DOHH2 (cell line): ENCODE measurements at regions not wholly inside any gene's neighbourhood (a gene's known extent, or its start where the extent isn't known, plus 50 kb on each side); places are given as distances from the start of the nearest gene placed in this dataset.

Experiments used
- H3F3A ChIP-seq: fragments of 200-600 bp; sonication (generic), shearing (Covaris generic); 2 replicates; pipeline ENCODE4 v1.6.0; 2016; ENCODE audit warnings: antibody characterized with exemption, mild to moderate bottlenecking; ENCODE audit not compliant: control insufficient read depth, insufficient read depth
- H3K27ac ChIP-seq: fragments of 200-600 bp; sonication (generic); 2 replicates; pipeline ENCODE4 v1.5.1; 2014; ENCODE audit warnings: low read depth, mild to moderate bottlenecking, low read length, moderate library complexity
- H3K27me3 ChIP-seq: fragments of 200-600 bp; sonication (generic); 2 replicates; pipeline ENCODE4 v1.6.1; 2014; ENCODE audit warnings: mild to moderate bottlenecking, low read length, mixed read lengths; ENCODE audit not compliant: control insufficient read depth
- H3K36me3 ChIP-seq: fragments of 200-600 bp; sonication (generic); 2 replicates; pipeline ENCODE4 v1.6.1; 2014; ENCODE audit warnings: mild to moderate bottlenecking, low read length, moderate library complexity, mixed read lengths; ENCODE audit not compliant: control insufficient read depth
- H3K4me1 ChIP-seq: fragments of 200-600 bp; sonication (generic); 2 replicates; pipeline ENCODE4 v1.6.1; 2014; ENCODE audit warnings: mild to moderate bottlenecking, low read length, mixed read lengths; ENCODE audit not compliant: control insufficient read depth
- H3K4me2 ChIP-seq: fragments of 200-600 bp; sonication (generic); 2 replicates; pipeline ENCODE4 v1.6.0; 2014; ENCODE audit warnings: mild to moderate bottlenecking, low read length, moderate library complexity
- H3K4me3 ChIP-seq: fragments of 200-600 bp; sonication (generic); 2 replicates; pipeline ENCODE4 v1.5.1; 2014; ENCODE audit warnings: mild to moderate bottlenecking, low read length, mixed read lengths
- H3K79me2 ChIP-seq: fragments of 200-600 bp; sonication (generic); 2 replicates; pipeline ENCODE4 v1.6.1; 2014; ENCODE audit warnings: mild to moderate bottlenecking, low read length, mixed read lengths; ENCODE audit not compliant: control insufficient read depth
- H3K9me2 ChIP-seq: fragments of 200-600 bp; sonication (generic); replicated peaks from 2 replicates; pipeline ENCODE4 v1.6.1; 2014; ENCODE audit warnings: mild to moderate bottlenecking, low read length, mixed read lengths; ENCODE audit not compliant: control insufficient read depth
- H3K9me3 ChIP-seq: fragments of 200-600 bp; sonication (generic); 2 replicates; pipeline ENCODE4 v1.6.1; 2014; ENCODE audit warnings: antibody characterized with exemption, low read length, mixed read lengths; ENCODE audit not compliant: control insufficient read depth, insufficient read depth
- H4K20me1 ChIP-seq: fragments of 200-600 bp; sonication (generic); 2 replicates; pipeline ENCODE4 v1.6.0; 2014; ENCODE audit warnings: low read depth, mild to moderate bottlenecking, antibody characterized with exemption, low read length, moderate library complexity; ENCODE audit not compliant: control insufficient read depth, insufficient read depth
- EZH2phosphoT487 ChIP-seq: fragments of 200-600 bp; sonication (generic); IDR thresholded peaks from 2 replicates; pipeline ENCODE4 v1.6.1; 2017; ENCODE audit warnings: borderline replicate concordance, mild to moderate bottlenecking, antibody characterized with exemption, low read length, moderate library complexity, mixed read lengths
- TF ChIP-seq, protein P1 (sequence below): fragments of 200-600 bp; sonication (generic); IDR thresholded peaks from one replicate; pipeline ENCODE4 v1.5.1; 2014; ENCODE audit warnings: antibody characterized with exemption, mild to moderate bottlenecking, low read depth, low read length; ENCODE audit not compliant: poor library complexity, severe bottlenecking

- no peak overlapping the region for H3K27ac ChIP-seq
- H3K4me2 ChIP-seq = no peak overlapping the region
- no peaks in the 10 kb centered on the region for H3K9me3 ChIP-seq
- H3K9me2 ChIP-seq = no peaks in the 10 kb centered on the region
- no peaks in the 10 kb centered on the region for H3K36me3 ChIP-seq
- no peaks in the 10 kb centered on the region for H3K79me2 ChIP-seq
- no peak overlapping the region for H3K4me3 ChIP-seq
- no peaks in the 10 kb centered on the region for H3F3A ChIP-seq
- H4K20me1 ChIP-seq = no peaks in the 10 kb centered on the region; the same call in 1 of the 2 replicates
- H3K4me1 ChIP-seq = no peaks in the 10 kb centered on the region
- no peak for TF ChIP-seq EZH2phosphoT487
- TF ChIP-seq, protein P1, sequence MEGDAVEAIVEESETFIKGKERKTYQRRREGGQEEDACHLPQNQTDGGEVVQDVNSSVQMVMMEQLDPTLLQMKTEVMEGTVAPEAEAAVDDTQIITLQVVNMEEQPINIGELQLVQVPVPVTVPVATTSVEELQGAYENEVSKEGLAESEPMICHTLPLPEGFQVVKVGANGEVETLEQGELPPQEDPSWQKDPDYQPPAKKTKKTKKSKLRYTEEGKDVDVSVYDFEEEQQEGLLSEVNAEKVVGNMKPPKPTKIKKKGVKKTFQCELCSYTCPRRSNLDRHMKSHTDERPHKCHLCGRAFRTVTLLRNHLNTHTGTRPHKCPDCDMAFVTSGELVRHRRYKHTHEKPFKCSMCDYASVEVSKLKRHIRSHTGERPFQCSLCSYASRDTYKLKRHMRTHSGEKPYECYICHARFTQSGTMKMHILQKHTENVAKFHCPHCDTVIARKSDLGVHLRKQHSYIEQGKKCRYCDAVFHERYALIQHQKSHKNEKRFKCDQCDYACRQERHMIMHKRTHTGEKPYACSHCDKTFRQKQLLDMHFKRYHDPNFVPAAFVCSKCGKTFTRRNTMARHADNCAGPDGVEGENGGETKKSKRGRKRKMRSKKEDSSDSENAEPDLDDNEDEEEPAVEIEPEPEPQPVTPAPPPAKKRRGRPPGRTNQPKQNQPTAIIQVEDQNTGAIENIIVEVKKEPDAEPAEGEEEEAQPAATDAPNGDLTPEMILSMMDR = no peak
- peaks cover 32% of the 10 kb centered on the region for H3K27me3 ChIP-seq
These were observed 53.3 kb upstream of the NFASC start for GRCh38 chr1:204817341-204817740.

GRCh38 chr1:204818998-204819397 is 51.7 kb upstream of the NFASC start:
- TF ChIP-seq, protein P1 = no peak
- TF ChIP-seq EZH2phosphoT487 = no peak
- no peaks in the 10 kb centered on the region for H3K9me2 ChIP-seq
- H3K9me3 ChIP-seq = no peaks in the 10 kb centered on the region
- peaks cover 24% of the 10 kb centered on the region for H3K27me3 ChIP-seq
- H4K20me1 ChIP-seq = no peaks in the 10 kb centered on the region; the same call in 1 of the 2 replicates
- H3K4me1 ChIP-seq = no peaks in the 10 kb centered on the region
- H3F3A ChIP-seq = no peaks in the 10 kb centered on the region
- no peak overlapping the region for H3K4me2 ChIP-seq
- no peak overlapping the region for H3K4me3 ChIP-seq
- H3K27ac ChIP-seq = no peak overlapping the region
- H3K36me3 ChIP-seq = no peaks in the 10 kb centered on the region
- no peaks in the 10 kb centered on the region for H3K79me2 ChIP-seq

GRCh38 chr1:204819495-204819894 is 51.2 kb upstream of the NFASC start:
- H3K9me3 ChIP-seq = no peaks in the 10 kb centered on the region
- H3K27me3 ChIP-seq = peaks cover 19% of the 10 kb centered on the region
- H3K27ac ChIP-seq = no peak overlapping the region
- no peaks in the 10 kb centered on the region for H3K36me3 ChIP-seq
- H3K4me1 ChIP-seq = no peaks in the 10 kb centered on the region
- TF ChIP-seq EZH2phosphoT487 = no peak
- TF ChIP-seq, protein P1 = no peak
- no peaks in the 10 kb centered on the region for H3K79me2 ChIP-seq
- H3K4me3 ChIP-seq = no peak overlapping the region
- H3K4me2 ChIP-seq = no peak overlapping the region
- no peaks in the 10 kb centered on the region for H4K20me1 ChIP-seq
- no peaks in the 10 kb centered on the region for H3K9me2 ChIP-seq
- H3F3A ChIP-seq = no peaks in the 10 kb centered on the region
